Colonic mucosa (tissue), 4 donors: ENCODE measurements at regions not wholly inside any gene's neighbourhood (a gene's known extent, or its start where the extent isn't known, plus 50 kb on each side); places are given as distances from the start of the nearest gene placed in this dataset.
"Not testable (repeated sequence)": the region's sequence is repeated elsewhere in the genome, so short reads cannot be mapped to it uniquely, and the experiment has no call there.

ENCODE experiments used
- DNase-seq: peaks from one replicate; pipeline ENCODE4 v3.0.0-alpha.2; 2020
- H3K27ac ChIP-seq: fragments of 200-600 bp; one replicate; pipeline ENCODE4 v1.8.0; 2021
- H3K27me3 ChIP-seq: fragments of 200-600 bp; one replicate; pipeline ENCODE4 v1.8.0; 2021
- H3K36me3 ChIP-seq: fragments of 200-600 bp; one replicate; pipeline ENCODE4 v1.8.0; 2021
- H3K4me1 ChIP-seq: fragments of 200-600 bp; one replicate; pipeline ENCODE4 v1.8.0; 2021; ENCODE audit warnings: mild to moderate bottlenecking
- H3K4me3 ChIP-seq: fragments of 200-600 bp; one replicate; pipeline ENCODE4 v1.8.0; 2021
- H3K9ac ChIP-seq, 2 donors: one replicate each; pipeline ENCODE4 v1.7.0; 2013; ENCODE audit warnings: control low read depth in 2 of 2, low read depth in 2 of 2, low read length in 2 of 2
- H3K9me3 ChIP-seq: fragments of 200-600 bp; one replicate; pipeline ENCODE4 v1.8.0; 2021
- CTCF ChIP-seq: fragments of 200-600 bp; IDR thresholded peaks from one replicate; pipeline ENCODE4 v1.8.0; 2022; ENCODE audit warnings: antibody characterized with exemption, mild to moderate bottlenecking
- intact Hi-C: fragments of 100-400 bp; cut with DNase I; formaldehyde crosslinking; loops from one replicate; pipeline ENCODE4 v1.14.1; 2022
- donor health status: healthy.
- donor health status: DM: no; HTN: no; CAD: no.
- donor health status: DM: no; HTN: no; CAD: no.

GRCh38 chr14:106665814-106666213, 1139.4 kb downstream of the TMEM121 start:
- no peak overlapping the region for H3K9ac ChIP-seq
- intact Hi-C loops, result no loop called here
- no peak for TF ChIP-seq CTCF
- H3K36me3 ChIP-seq, result no peaks in the 10 kb centered on the region
- no peak overlapping the region for H3K4me3 ChIP-seq
- no peaks in the 10 kb centered on the region for H3K9me3 ChIP-seq
- DNase-seq, result no peak
- no peaks in the 10 kb centered on the region for H3K4me1 ChIP-seq
- H3K27ac ChIP-seq, result no peak overlapping the region
- H3K27me3 ChIP-seq, result no peaks in the 10 kb centered on the region

- no peak overlapping the region for H3K4me3 ChIP-seq
- H3K4me1 ChIP-seq, result no peaks in the 10 kb centered on the region
- no peak for DNase-seq
- no peak for TF ChIP-seq CTCF
- H3K9ac ChIP-seq, result no peak overlapping the region
- intact Hi-C loops, result no loop called here
- no peaks in the 10 kb centered on the region for H3K36me3 ChIP-seq
- no peaks in the 10 kb centered on the region for H3K27me3 ChIP-seq
- H3K9me3 ChIP-seq, result no peaks in the 10 kb centered on the region
- H3K27ac ChIP-seq, result no peak overlapping the region
These were observed 1140.0 kb downstream of the TMEM121 start for GRCh38 chr14:106666341-106666740.

- no peak overlapping the region for H3K4me3 ChIP-seq
- intact Hi-C loops, result no loop called here
- no peak overlapping the region for H3K27ac ChIP-seq
- H3K27me3 ChIP-seq, result no peaks in the 10 kb centered on the region
- no peak for TF ChIP-seq CTCF
- no peak for DNase-seq
- no peaks in the 10 kb centered on the region for H3K9me3 ChIP-seq
- no peaks in the 10 kb centered on the region for H3K4me1 ChIP-seq
- no peak overlapping the region for H3K9ac ChIP-seq
- no peaks in the 10 kb centered on the region for H3K36me3 ChIP-seq
These were observed 1143.6 kb downstream of the TMEM121 start for GRCh38 chr14:106670011-106670410.

- H3K27me3 ChIP-seq, H3K9ac ChIP-seq, H3K4me3 ChIP-seq, DNase-seq, H3K9me3 ChIP-seq, H3K36me3 ChIP-seq, intact Hi-C loops, H3K27ac ChIP-seq, H3K4me1 ChIP-seq: not testable (repeated sequence)
These were observed 1147.7 kb downstream of the TMEM121 start for GRCh38 chr14:106674093-106674492.

GRCh38 chr14:106674509-106675125, 1148.2 kb downstream of the TMEM121 start:
- H3K36me3 ChIP-seq, H3K27me3 ChIP-seq, H3K9ac ChIP-seq, H3K4me1 ChIP-seq, H3K9me3 ChIP-seq, intact Hi-C loops, H3K27ac ChIP-seq, H3K4me3 ChIP-seq: not testable (repeated sequence)
- DNase-seq, result peak; percentile 33

GRCh38 chr14:106675716-106676115, 1149.3 kb downstream of the TMEM121 start:
- H3K9ac ChIP-seq, DNase-seq, H3K36me3 ChIP-seq, H3K4me3 ChIP-seq, H3K27me3 ChIP-seq, H3K4me1 ChIP-seq, intact Hi-C loops, H3K27ac ChIP-seq, H3K9me3 ChIP-seq: not testable (repeated sequence)

GRCh38 chr14:106679776-106680175, 1153.4 kb downstream of the TMEM121 start:
- TF ChIP-seq CTCF, result no peak
- Histone ChIP-seq H3K9me3 (no peaks in the 10 kb centered on the region), H3K4me3 (no peak overlapping the region), H3K4me1 (no peaks in the 10 kb centered on the region), H3K36me3 (no peaks in the 10 kb centered on the region), H3K27me3 (no peaks in the 10 kb centered on the region), H3K27ac (no peak overlapping the region), H3K9ac (no peak overlapping the region)
- no peak for DNase-seq
- intact Hi-C loops, result no loop called here
